ENCODE measurements at regions not wholly inside any gene's neighbourhood (a gene's known extent, or its start where the extent isn't known, plus 50 kb on each side); places are given as distances from the start of the nearest gene placed in this dataset.

- no peaks in the 10 kb centered on the region for H3K4me1 ChIP-seq
- peaks cover 2% of the 10 kb centered on the region for H3K4me1 Mint-ChIP-seq
- TF ChIP-seq EZH2 (IDR thresholded peaks at IDR 0.05) (no peak), EZH2phosphoT487 (IDR thresholded peaks at IDR 0.05) (no peak), CTCF (IDR thresholded peaks at IDR 0.05) (no peak)
- H3K9ac ChIP-seq = no peak overlapping the region
- no peak overlapping the region for H3K4me3 ChIP-seq
- no peak overlapping the region for H3K27ac Mint-ChIP-seq
- H3K9me3 ChIP-seq (ENCODE audit: low read depth) = no peaks in the 10 kb centered on the region
- no peaks in the 10 kb centered on the region for H3F3A ChIP-seq (ENCODE audit: low read depth)
- H3K79me2 ChIP-seq (ENCODE audit: low read depth) = no peaks in the 10 kb centered on the region
- no peak overlapping the region for H2AFZ ChIP-seq (replicated peaks)
- no peaks in the 10 kb centered on the region for H4K20me1 ChIP-seq (ENCODE audit: low read depth)
- H3K36me3 ChIP-seq = no peaks in the 10 kb centered on the region
- DNase-seq (ENCODE audit: low spot score) = no peak
- H3K36me3 Mint-ChIP-seq = no peaks in the 10 kb centered on the region
- peaks cover 2% of the 10 kb centered on the region for H3K27me3 Mint-ChIP-seq (ENCODE audit: insufficient read depth, low read depth)
- no peak overlapping the region for H3K4me2 ChIP-seq
- H3K27ac ChIP-seq = no peak overlapping the region
- H3K4me3 Mint-ChIP-seq = no peak overlapping the region
- no peaks in the 10 kb centered on the region for H3K9me3 Mint-ChIP-seq
- no peaks in the 10 kb centered on the region for H3K27me3 ChIP-seq
Measured at GRCh38 chr2:117064021-117064420, 750.5 kb upstream of the DDX18 start.

DNA sequence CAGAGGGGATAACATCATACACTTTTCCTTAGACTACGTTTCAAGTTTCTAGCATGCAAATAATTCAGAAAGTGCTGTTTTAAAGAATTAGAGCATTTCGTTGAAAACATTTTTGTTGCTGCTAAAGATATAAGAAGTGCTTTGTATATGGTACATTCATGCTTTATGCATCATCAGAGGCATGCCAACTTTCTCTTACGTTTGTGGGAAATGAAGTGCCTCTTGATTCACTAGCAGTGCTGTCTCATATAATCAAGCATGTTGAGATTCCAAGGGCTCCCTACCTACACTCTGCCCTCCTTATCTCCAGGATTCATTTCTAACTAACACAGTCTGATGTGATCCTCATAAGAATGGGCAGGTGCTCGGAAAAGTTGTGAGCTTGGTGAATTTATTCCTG is 748.6 kb upstream of the DDX18 start:
- Histone ChIP-seq H3K36me3 (no peaks in the 10 kb centered on the region), H3K27me3 (no peaks in the 10 kb centered on the region), H3K4me2 (no peak overlapping the region), H3K4me3 (no peak overlapping the region), H2AFZ (replicated peaks) (no peak overlapping the region), H3F3A (ENCODE audit: low read depth) (no peaks in the 10 kb centered on the region), H3K9me3 (ENCODE audit: low read depth) (no peaks in the 10 kb centered on the region), H3K9ac (no peak overlapping the region), H3K27ac (no peak overlapping the region), H4K20me1 (ENCODE audit: low read depth) (no peaks in the 10 kb centered on the region), H3K4me1 (no peaks in the 10 kb centered on the region), H3K79me2 (ENCODE audit: low read depth) (no peaks in the 10 kb centered on the region)
- Mint-ChIP-seq H3K36me3 (no peaks in the 10 kb centered on the region), H3K9me3 (peaks cover 5% of the 10 kb centered on the region), H3K27ac (no peak overlapping the region), H3K4me3 (no peak overlapping the region), H3K4me1 (peaks cover 2% of the 10 kb centered on the region), H3K27me3 (ENCODE audit: insufficient read depth, low read depth) (peaks cover 2% of the 10 kb centered on the region)
- TF ChIP-seq EZH2 (IDR thresholded peaks at IDR 0.05) = no peak
- TF ChIP-seq EZH2phosphoT487 (IDR thresholded peaks at IDR 0.05) = no peak
- no peak for TF ChIP-seq CTCF (IDR thresholded peaks at IDR 0.05)
- no peak for DNase-seq (ENCODE audit: low spot score)

DNA sequence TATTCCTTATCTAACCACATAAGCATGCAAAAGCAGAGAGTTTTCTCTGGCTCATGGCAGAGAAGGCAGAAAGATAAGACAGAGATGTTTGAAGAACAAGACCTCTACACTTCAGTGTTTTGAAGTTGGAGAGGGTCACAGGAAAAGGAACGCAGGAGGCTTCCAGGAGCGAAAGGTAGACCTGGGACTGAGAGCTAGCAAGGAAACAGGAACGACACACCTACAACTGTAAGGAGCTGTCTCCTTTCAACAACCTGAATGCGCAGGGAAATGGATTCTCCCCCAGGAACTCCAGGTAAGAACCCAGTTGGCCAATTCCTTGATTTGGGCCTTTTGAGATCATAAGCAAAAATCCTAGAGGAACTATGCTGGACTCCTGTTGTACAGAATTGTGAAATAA is 746.6 kb upstream of the DDX18 start:
- Histone ChIP-seq H3K4me2 (no peak overlapping the region), H2AFZ (replicated peaks) (no peak overlapping the region)

More for the DNA sequence above, 746.6 kb upstream of the DDX18 start:
- Histone ChIP-seq H3K4me1 (no peaks in the 10 kb centered on the region), H4K20me1 (ENCODE audit: low read depth) (no peaks in the 10 kb centered on the region), H3K79me2 (ENCODE audit: low read depth) (no peaks in the 10 kb centered on the region), H3K9ac (no peak overlapping the region), H3F3A (ENCODE audit: low read depth) (no peaks in the 10 kb centered on the region), H3K27ac (no peak overlapping the region), H3K9me3 (ENCODE audit: low read depth) (no peaks in the 10 kb centered on the region), H3K36me3 (no peaks in the 10 kb centered on the region), H3K4me3 (no peak overlapping the region), H3K27me3 (no peaks in the 10 kb centered on the region)
- Mint-ChIP-seq H3K9me3 (peaks cover 15% of the 10 kb centered on the region), H3K36me3 (no peaks in the 10 kb centered on the region), H3K4me1 (peaks cover 2% of the 10 kb centered on the region), H3K27ac (no peak overlapping the region), H3K27me3 (ENCODE audit: insufficient read depth, low read depth) (no peaks in the 10 kb centered on the region), H3K4me3 (no peak overlapping the region)
- no peak for DNase-seq (ENCODE audit: low spot score)
- TF ChIP-seq EZH2 (IDR thresholded peaks at IDR 0.05) (no peak), EZH2phosphoT487 (IDR thresholded peaks at IDR 0.05) (no peak), CTCF (IDR thresholded peaks at IDR 0.05) (no peak)

All from neural progenitor cell (in vitro differentiated cells).